ENCODE measurements at regions not wholly inside any gene's neighbourhood (a gene's known extent, or its start where the extent isn't known, plus 50 kb on each side); places are given as distances from the start of the nearest gene placed in this dataset.

- dilution Hi-C loops (cut with MboI; ENCODE audit: extremely low pct_ligation_motif_present, low sequenced_read_pairs) (no loop called here), intact Hi-C loops (cut with micrococcal nuclease) (loop anchor here (1.0 to 5.0 kb wide), 3 partner anchors 276 to 440 kb away; partner anchors contain the start of gene RARB)
- Histone ChIP-seq H3K4me3 (replicated peaks in 1 of 3; ENCODE audit: insufficient read depth in 1 of 3, low read depth in 1 of 3, low read length in 3 of 3) (peak overlapping the region in 2 of 3 experiments; percentile 1 to 49), H3K4me1 (ENCODE audit: control insufficient read depth, extremely low read depth, insufficient read depth, low read length) (peaks cover 30% of the 10 kb centered on the region), H3K27ac (ENCODE audit: insufficient read depth, low read depth, low read length) (peak overlapping the region; percentile 81), H3K9me3 (replicated peaks; ENCODE audit: control insufficient read depth, insufficient read depth, low read length) (no peaks in the 10 kb centered on the region), H4K20me1 (replicated peaks; ENCODE audit: control insufficient read depth, extremely low read depth, insufficient read depth, low read length) (no peaks in the 10 kb centered on the region), H3K4me2 (ENCODE audit: insufficient read depth, low read length) (peak overlapping the region; percentile 93), H2AFZ (ENCODE audit: low read depth, low read length) (peak overlapping the region; percentile 23), H3K9me1 (replicated peaks; ENCODE audit: control insufficient read depth, extremely low read depth, insufficient read depth, low read length) (no peaks in the 10 kb centered on the region), H3K36me3 (ENCODE audit: control insufficient read depth in 2 of 2, extremely low read depth in 1 of 2, insufficient read depth in 2 of 2, low read length in 2 of 2) (no peaks in the 10 kb centered on the region), H3K9ac (replicated peaks; ENCODE audit: extremely low read depth, insufficient read depth, low read length) (peak overlapping the region; percentile 77), H3K27me3 (ENCODE audit: control insufficient read depth in 2 of 2, insufficient read depth in 2 of 2, low read length in 2 of 2) (no peaks in the 10 kb centered on the region), H3K79me2 (ENCODE audit: control insufficient read depth, insufficient read depth, low read length) (no peaks in the 10 kb centered on the region)
- no peak for TF ChIP-seq FOS (IDR thresholded peaks at IDR 0.05; ENCODE audit: borderline replicate concordance, insufficient read depth, low read length)
- TF ChIP-seq EZH2 (IDR thresholded peaks at IDR 0.05; ENCODE audit: borderline replicate concordance, low read depth, low read length, severe bottlenecking) = no peak
- TSS peak; percentile 99 for BruUV-seq (replicated peaks)
- CTCF ChIA-PET = no interaction called here
- DNase-seq (ENCODE audit: low read depth, low spot score) (no peak), FAIRE-seq (peak; percentile 48)
- POLR2A ChIA-PET = no interaction called here
Measured at GRCh38 chr3:25151903-25152295, 276.2 kb upstream of the RARB start.

DNA sequence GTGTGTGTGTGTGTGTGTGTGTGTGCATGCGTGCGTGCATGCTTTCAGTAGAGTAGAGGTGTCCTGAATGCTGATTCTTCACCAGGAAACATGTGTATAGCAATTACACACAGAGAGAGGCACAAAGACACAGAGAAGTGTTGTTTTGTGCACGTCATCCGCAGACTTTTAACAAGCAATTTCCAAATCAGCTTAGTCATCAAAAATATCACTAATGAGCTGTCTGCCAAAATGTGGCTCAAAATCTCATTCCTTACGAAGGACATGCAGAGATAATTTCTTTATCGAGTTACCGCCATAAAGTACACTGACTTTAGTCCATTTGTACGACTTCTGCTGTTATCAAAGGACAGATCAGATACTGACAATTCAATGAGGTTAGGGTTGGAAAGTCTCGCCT lies 274.9 kb upstream of the RARB start:
- ChIA-PET POLR2A (no interaction called here), CTCF (no interaction called here)
- Histone ChIP-seq H3K4me3 (replicated peaks in 1 of 3; ENCODE audit: insufficient read depth in 1 of 3, low read depth in 1 of 3, low read length in 3 of 3) (no peak overlapping the region), H3K27ac (ENCODE audit: insufficient read depth, low read depth, low read length) (no peak overlapping the region), H3K9me1 (replicated peaks; ENCODE audit: control insufficient read depth, extremely low read depth, insufficient read depth, low read length) (no peaks in the 10 kb centered on the region), H3K79me2 (ENCODE audit: control insufficient read depth, insufficient read depth, low read length) (no peaks in the 10 kb centered on the region), H3K4me1 (ENCODE audit: control insufficient read depth, extremely low read depth, insufficient read depth, low read length) (peaks cover 33% of the 10 kb centered on the region), H2AFZ (ENCODE audit: low read depth, low read length) (no peak overlapping the region), H3K36me3 (ENCODE audit: control insufficient read depth in 2 of 2, extremely low read depth in 1 of 2, insufficient read depth in 2 of 2, low read length in 2 of 2) (no peaks in the 10 kb centered on the region), H3K9me3 (replicated peaks; ENCODE audit: control insufficient read depth, insufficient read depth, low read length) (no peaks in the 10 kb centered on the region), H3K27me3 (ENCODE audit: control insufficient read depth in 2 of 2, insufficient read depth in 2 of 2, low read length in 2 of 2) (no peaks in the 10 kb centered on the region), H4K20me1 (replicated peaks; ENCODE audit: control insufficient read depth, extremely low read depth, insufficient read depth, low read length) (no peaks in the 10 kb centered on the region), H3K4me2 (ENCODE audit: insufficient read depth, low read length) (no peak overlapping the region), H3K9ac (replicated peaks; ENCODE audit: extremely low read depth, insufficient read depth, low read length) (no peak overlapping the region)
- no TSS peak for BruUV-seq (replicated peaks)
- FAIRE-seq (no peak), DNase-seq (ENCODE audit: low read depth, low spot score) (no peak)
- dilution Hi-C loops (cut with MboI; ENCODE audit: extremely low pct_ligation_motif_present, low sequenced_read_pairs) = no loop called here
- TF ChIP-seq MYC (IDR thresholded peaks at IDR 0.05; ENCODE audit: low read depth, low read length) (no peak), FOS (IDR thresholded peaks at IDR 0.05; ENCODE audit: borderline replicate concordance, insufficient read depth, low read length) (no peak), POLR2A (IDR thresholded peaks at IDR 0.05; ENCODE audit: low read depth, low read length) (no peak), EZH2 (IDR thresholded peaks at IDR 0.05; ENCODE audit: borderline replicate concordance, low read depth, low read length, severe bottlenecking) (no peak), POLR2AphosphoS5 (IDR thresholded peaks at IDR 0.05; ENCODE audit: insufficient read depth, low read depth, low read length) (no peak), GATA2 (IDR thresholded peaks at IDR 0.05; ENCODE audit: insufficient read depth, insufficient read length, low read depth, low read length) (no peak), MAX (IDR thresholded peaks at IDR 0.05; ENCODE audit: insufficient read depth, insufficient read length) (no peak), JUN (IDR thresholded peaks at IDR 0.05; ENCODE audit: borderline replicate concordance, insufficient read depth, insufficient read length, low read depth) (no peak)
- TF ChIP-seq, protein P1, sequence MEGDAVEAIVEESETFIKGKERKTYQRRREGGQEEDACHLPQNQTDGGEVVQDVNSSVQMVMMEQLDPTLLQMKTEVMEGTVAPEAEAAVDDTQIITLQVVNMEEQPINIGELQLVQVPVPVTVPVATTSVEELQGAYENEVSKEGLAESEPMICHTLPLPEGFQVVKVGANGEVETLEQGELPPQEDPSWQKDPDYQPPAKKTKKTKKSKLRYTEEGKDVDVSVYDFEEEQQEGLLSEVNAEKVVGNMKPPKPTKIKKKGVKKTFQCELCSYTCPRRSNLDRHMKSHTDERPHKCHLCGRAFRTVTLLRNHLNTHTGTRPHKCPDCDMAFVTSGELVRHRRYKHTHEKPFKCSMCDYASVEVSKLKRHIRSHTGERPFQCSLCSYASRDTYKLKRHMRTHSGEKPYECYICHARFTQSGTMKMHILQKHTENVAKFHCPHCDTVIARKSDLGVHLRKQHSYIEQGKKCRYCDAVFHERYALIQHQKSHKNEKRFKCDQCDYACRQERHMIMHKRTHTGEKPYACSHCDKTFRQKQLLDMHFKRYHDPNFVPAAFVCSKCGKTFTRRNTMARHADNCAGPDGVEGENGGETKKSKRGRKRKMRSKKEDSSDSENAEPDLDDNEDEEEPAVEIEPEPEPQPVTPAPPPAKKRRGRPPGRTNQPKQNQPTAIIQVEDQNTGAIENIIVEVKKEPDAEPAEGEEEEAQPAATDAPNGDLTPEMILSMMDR (IDR thresholded peaks at IDR 0.05; ENCODE audit: extremely low read depth in 1 of 2, insufficient read depth in 1 of 2, low read depth in 1 of 2, low read length in 2 of 2) = no peak
- intact Hi-C loops (cut with micrococcal nuclease) = loop anchor here (5.0 kb wide), 1 partner anchor 439 kb away; no protein-coding TSS in a partner anchor

Measured in endothelial cell of umbilical vein (primary cell).